GM21423 (cell line): ENCODE measurements at regions not wholly inside any gene's neighbourhood (a gene's known extent, or its start where the extent isn't known, plus 50 kb on each side); places are given as distances from the start of the nearest gene placed in this dataset.

Experiments used
- ATAC-seq: cut with Tn5 transposase; IDR thresholded peaks from one replicate; pipeline ENCODE4 v1.9.1; 2021; ENCODE audit warnings: mild to moderate bottlenecking, moderate library complexity; ENCODE audit not compliant: unreplicated experiment

GRCh38 chr4:56286763-56287162 lies 100.5 kb downstream of the AASDH start:
- no peak for ATAC-seq

GRCh38 chr4:56283375-56283774 lies 103.9 kb downstream of the AASDH start:
- no peak for ATAC-seq

GRCh38 chr4:56282004-56282403 lies 105.3 kb downstream of the AASDH start:
- no peak for ATAC-seq

- no peak for ATAC-seq
Observed at GRCh38 chr4:56276547-56276946, 110.7 kb downstream of the AASDH start.

GRCh38 chr4:56273391-56273790 lies 113.9 kb downstream of the AASDH start:
- no peak for ATAC-seq

GRCh38 chr4:56272927-56273326 lies 114.4 kb downstream of the AASDH start:
- ATAC-seq: no peak

GRCh38 chr4:56272003-56272402 lies 115.3 kb downstream of the AASDH start:
- ATAC-seq: no peak

- ATAC-seq: no peak
Observed at GRCh38 chr4:56271131-56271530, 116.2 kb downstream of the AASDH start.

GRCh38 chr4:56267558-56267957 lies 119.7 kb downstream of the AASDH start:
- no peak for ATAC-seq

- no peak for ATAC-seq
Observed at GRCh38 chr4:56264873-56265272, 122.4 kb downstream of the AASDH start.

GRCh38 chr4:56261027-56261426 lies 126.3 kb downstream of the AASDH start:
- ATAC-seq: no peak

- ATAC-seq: no peak
Observed at GRCh38 chr4:56260320-56260719, 127.0 kb downstream of the AASDH start.

- ATAC-seq: no peak
Observed at GRCh38 chr4:56259655-56260054, 127.6 kb downstream of the AASDH start.

- no peak for ATAC-seq
Observed at GRCh38 chr4:56255820-56256219, 131.5 kb downstream of the AASDH start.

GRCh38 chr4:56253666-56254305 lies 133.5 kb downstream of the AASDH start:
- ATAC-seq: no peak

GRCh38 chr4:56252561-56253152 lies 134.6 kb downstream of the AASDH start:
- no peak for ATAC-seq

- ATAC-seq: no peak
Observed at GRCh38 chr4:56251556-56251955, 135.7 kb downstream of the AASDH start.

GRCh38 chr4:56250776-56251175 lies 136.5 kb downstream of the AASDH start:
- ATAC-seq: no peak

GRCh38 chr4:56247646-56248045 lies 139.6 kb downstream of the AASDH start:
- no peak for ATAC-seq

GRCh38 chr4:56246233-56246610 lies 141.1 kb downstream of the AASDH start:
- no peak for ATAC-seq

- ATAC-seq: no peak
Observed at GRCh38 chr4:56245547-56246232, 141.6 kb downstream of the AASDH start.

- ATAC-seq: no peak
Observed at GRCh38 chr4:56244681-56245080, 142.6 kb downstream of the AASDH start.
